CD14-positive monocyte (primary cell): ENCODE measurements at regions not wholly inside any gene's neighbourhood (a gene's known extent, or its start where the extent isn't known, plus 50 kb on each side); places are given as distances from the start of the nearest gene placed in this dataset.

Source experiments
- DNase-seq, 3 donors: peaks; one replicate each; pipeline ENCODE4 v3.0.0-alpha.2; 2011 to 2022
- H2AFZ ChIP-seq: 2 replicates; pipeline ENCODE4 v1.6.0; 2012; ENCODE audit warnings: mild to moderate bottlenecking, low read depth, low read length, inconsistent platforms; ENCODE audit not compliant: insufficient read depth, poor library complexity, severe bottlenecking
- H3K27ac ChIP-seq, 2 donors: 1 replicate in 1 of 2; 2 replicates in 1 of 2; pipeline ENCODE4 v1.5.1; 2012 to 2013; ENCODE audit warnings: low read length in 2 of 2, control low read depth in 1 of 2, inconsistent platforms in 1 of 2, low read depth in 1 of 2, mild to moderate bottlenecking in 1 of 2
- H3K27me3 ChIP-seq, 2 donors: one replicate each; pipeline versions ENCODE4 v1.6.0 to v1.6.1; 2011 to 2013; ENCODE audit warnings: low read length in 2 of 2; ENCODE audit not compliant: control insufficient read depth in 2 of 2, insufficient read depth in 2 of 2
- H3K36me3 ChIP-seq, 2 donors: replicated peaks in 1 of 2; 1 replicate in 1 of 2; 2 replicates in 1 of 2; pipeline versions ENCODE4 v1.5.1 to v1.6.1; 2012 to 2013; ENCODE audit warnings: low read length in 2 of 2, control low read depth in 1 of 2, inconsistent platforms in 1 of 2, mild to moderate bottlenecking in 1 of 2; ENCODE audit not compliant: insufficient read depth in 2 of 2, control insufficient read depth in 1 of 2
- H3K4me1 ChIP-seq, 2 donors: 1 replicate in 1 of 2; 2 replicates in 1 of 2; pipeline versions ENCODE4 v1.5.1 to v1.6.1; 2012 to 2013; ENCODE audit warnings: low read length in 2 of 2, control low read depth in 1 of 2, inconsistent platforms in 1 of 2, mild to moderate bottlenecking in 1 of 2, moderate library complexity in 1 of 2; ENCODE audit not compliant: insufficient read depth in 2 of 2, control insufficient read depth in 1 of 2
- H3K4me2 ChIP-seq: replicated peaks from 2 replicates; pipeline ENCODE3; 2012; ENCODE audit warnings: low read length, moderate library complexity, mild to moderate bottlenecking; ENCODE audit not compliant: poor library complexity, severe bottlenecking; ENCODE audit errors: extremely low read depth
- H3K4me3 ChIP-seq, 3 experiments: fragments of 200-600 bp in 1 of 3; sonication (generic) in 1 of 3; replicated peaks in 1 of 3; 1 replicate in 2 of 3; 2 replicates in 1 of 3; pipeline ENCODE4 v1.5.1; 2011 to 2013; ENCODE audit warnings: low read length in 3 of 3, mild to moderate bottlenecking in 3 of 3, control low read depth in 2 of 3, low read depth in 2 of 3, inconsistent platforms in 1 of 3, moderate library complexity in 1 of 3
- H3K79me2 ChIP-seq: 2 replicates; pipeline ENCODE4 v1.6.0; 2012; ENCODE audit warnings: mild to moderate bottlenecking, control low read depth, inconsistent platforms, low read length, moderate library complexity; ENCODE audit not compliant: insufficient read depth
- H3K9ac ChIP-seq: 2 replicates; pipeline ENCODE4 v1.6.0; 2017; ENCODE audit warnings: low read length, mild to moderate bottlenecking; ENCODE audit not compliant: insufficient read depth, poor library complexity, severe bottlenecking
- H3K9me3 ChIP-seq, 2 donors: replicated peaks in 1 of 2; 1 replicate in 1 of 2; 2 replicates in 1 of 2; pipeline versions ENCODE4 v1.5.1 to v1.6.1; 2012 to 2013; ENCODE audit warnings: low read length in 2 of 2, control low read depth in 1 of 2; ENCODE audit not compliant: control insufficient read depth in 1 of 2, insufficient read depth in 1 of 2
- H4K20me1 ChIP-seq: 2 replicates; pipeline ENCODE4 v1.6.0; 2012; ENCODE audit warnings: mild to moderate bottlenecking, low read length, control low read depth, moderate library complexity; ENCODE audit not compliant: insufficient read depth
- H3K27ac Mint-ChIP-seq, 7 donors: one replicate each; pipeline ENCODE4 v1.8.0; 2020; ENCODE audit warnings: mild to moderate bottlenecking in 7 of 7, mixed read lengths in 7 of 7, moderate library complexity in 6 of 7, inconsistent platforms in 2 of 7
- H3K27me3 Mint-ChIP-seq, 3 donors: one replicate each; pipeline ENCODE4 v1.8.0; 2021 to 2022; ENCODE audit warnings: low read depth in 3 of 3, mild to moderate bottlenecking in 3 of 3, mixed read lengths in 3 of 3, moderate library complexity in 3 of 3, inconsistent platforms in 1 of 3
- H3K36me3 Mint-ChIP-seq, 2 donors: one replicate each; pipeline ENCODE4 v1.8.0; 2020; ENCODE audit warnings: mixed read lengths in 2 of 2, inconsistent platforms in 1 of 2, mild to moderate bottlenecking in 1 of 2
- H3K4me1 Mint-ChIP-seq: one replicate; pipeline ENCODE4 v1.8.0; 2020; ENCODE audit warnings: mild to moderate bottlenecking, mixed read lengths
- H3K4me3 Mint-ChIP-seq, 2 donors: one replicate each; pipeline ENCODE4 v1.8.0; 2020; ENCODE audit warnings: mild to moderate bottlenecking in 2 of 2, mixed read lengths in 2 of 2, moderate library complexity in 1 of 2
- H3K9me3 Mint-ChIP-seq, 7 donors: one replicate each; pipeline ENCODE4 v1.8.0; 2020 to 2022; ENCODE audit warnings: mixed read lengths in 7 of 7, mild to moderate bottlenecking in 6 of 7, moderate library complexity in 6 of 7, inconsistent platforms in 2 of 7
- WGBS: methylation state at CpG from one replicate; pipeline ENCODE4 v1.1.5; 2013; ENCODE audit warnings: missing lambda C conversion rate; ENCODE audit not compliant: insufficient coverage; 5-methylcytosine and 5-hydroxymethylcytosine counted together
- intact Hi-C, 2 donors: fragments of 100-400 bp; cut with micrococcal nuclease; formaldehyde crosslinking; loops; one replicate each; pipeline versions ENCODE4 v1.15.0 to v1.15.1; 2023
- TF ChIP-seq, protein P1 (sequence below): fragments of 200-600 bp; IDR thresholded peaks from one replicate; pipeline ENCODE4 v1.8.0; 2022; ENCODE audit warnings: antibody characterized with exemption, mild to moderate bottlenecking

GRCh38 chr10:111177379-111177778 lies 100.5 kb downstream of the ADRA2A start:
- TF ChIP-seq, protein P1, sequence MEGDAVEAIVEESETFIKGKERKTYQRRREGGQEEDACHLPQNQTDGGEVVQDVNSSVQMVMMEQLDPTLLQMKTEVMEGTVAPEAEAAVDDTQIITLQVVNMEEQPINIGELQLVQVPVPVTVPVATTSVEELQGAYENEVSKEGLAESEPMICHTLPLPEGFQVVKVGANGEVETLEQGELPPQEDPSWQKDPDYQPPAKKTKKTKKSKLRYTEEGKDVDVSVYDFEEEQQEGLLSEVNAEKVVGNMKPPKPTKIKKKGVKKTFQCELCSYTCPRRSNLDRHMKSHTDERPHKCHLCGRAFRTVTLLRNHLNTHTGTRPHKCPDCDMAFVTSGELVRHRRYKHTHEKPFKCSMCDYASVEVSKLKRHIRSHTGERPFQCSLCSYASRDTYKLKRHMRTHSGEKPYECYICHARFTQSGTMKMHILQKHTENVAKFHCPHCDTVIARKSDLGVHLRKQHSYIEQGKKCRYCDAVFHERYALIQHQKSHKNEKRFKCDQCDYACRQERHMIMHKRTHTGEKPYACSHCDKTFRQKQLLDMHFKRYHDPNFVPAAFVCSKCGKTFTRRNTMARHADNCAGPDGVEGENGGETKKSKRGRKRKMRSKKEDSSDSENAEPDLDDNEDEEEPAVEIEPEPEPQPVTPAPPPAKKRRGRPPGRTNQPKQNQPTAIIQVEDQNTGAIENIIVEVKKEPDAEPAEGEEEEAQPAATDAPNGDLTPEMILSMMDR = no peak
- DNase-seq = no peak
- 100% methylated on average over 1 of the region's 2 CpGs for WGBS
- Histone ChIP-seq H3K36me3 (no peaks in the 10 kb centered on the region), H2AFZ (no peak overlapping the region), H3K27ac (no peak overlapping the region), H3K79me2 (no peaks in the 10 kb centered on the region), H3K4me2 (no peak overlapping the region), H3K9me3 (no peaks in the 10 kb centered on the region), H3K4me1 (no peaks in the 10 kb centered on the region), H4K20me1 (no peaks in the 10 kb centered on the region), H3K27me3 (no peaks in the 10 kb centered on the region), H3K9ac (no peak overlapping the region), H3K4me3 (no peak overlapping the region)
- Mint-ChIP-seq H3K4me3 (no peak overlapping the region), H3K27ac (no peak overlapping the region), H3K9me3 (peaks cover 0 to 8% (median 0%) of the 10 kb centered on the region in 7 donors), H3K36me3 (no peaks in the 10 kb centered on the region), H3K4me1 (no peaks in the 10 kb centered on the region), H3K27me3 (peaks cover 0 to 1% (median 0%) of the 10 kb centered on the region in 3 donors)
- intact Hi-C loops = no loop called here

DNA sequence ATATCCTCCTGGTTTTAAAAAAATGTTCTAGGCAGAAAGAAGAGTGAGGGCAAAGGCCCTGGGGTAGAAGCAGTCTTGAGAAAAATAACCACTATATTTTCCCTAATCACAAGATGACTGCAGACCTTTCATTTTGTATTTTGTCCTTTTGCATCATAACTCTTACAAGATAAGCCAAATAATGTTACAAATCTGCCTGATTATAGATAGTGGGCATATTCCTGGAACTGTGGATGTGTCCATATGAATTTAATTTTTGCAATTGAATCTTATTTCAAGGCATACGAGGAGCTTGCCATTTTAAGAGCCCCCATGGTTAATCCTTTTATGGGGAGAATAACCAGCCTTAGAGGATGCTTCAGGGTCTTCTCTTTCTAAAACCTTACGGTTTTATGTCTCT lies 102.7 kb downstream of the ADRA2A start:
- intact Hi-C loops = no loop called here
- Histone ChIP-seq H3K9ac (no peak overlapping the region), H3K4me1 (no peaks in the 10 kb centered on the region), H4K20me1 (no peaks in the 10 kb centered on the region), H3K27ac (no peak overlapping the region), H3K27me3 (no peaks in the 10 kb centered on the region), H3K36me3 (no peaks in the 10 kb centered on the region), H3K79me2 (no peaks in the 10 kb centered on the region), H3K4me2 (no peak overlapping the region), H3K4me3 (no peak overlapping the region), H2AFZ (no peak overlapping the region), H3K9me3 (no peaks in the 10 kb centered on the region)
- no peaks in the 10 kb centered on the region for H3K36me3 Mint-ChIP-seq
- H3K9me3 Mint-ChIP-seq = peaks cover 0 to 10% (median 2%) of the 10 kb centered on the region in 7 donors
- peaks cover 0 to 1% (median 0%) of the 10 kb centered on the region in 3 donors for H3K27me3 Mint-ChIP-seq
- 100% methylated on average over 1 of the region's 2 CpGs for WGBS
- no peak overlapping the region for H3K4me3 Mint-ChIP-seq
- TF ChIP-seq, protein P1 = no peak
- no peak for DNase-seq
- no peaks in the 10 kb centered on the region for H3K4me1 Mint-ChIP-seq
- H3K27ac Mint-ChIP-seq = no peak overlapping the region
